ENCODE measurements at regions not wholly inside any gene's neighbourhood (a gene's known extent, or its start where the extent isn't known, plus 50 kb on each side); places are given as distances from the start of the nearest gene placed in this dataset.
A peak's percentile ranks its signal among the peaks of the same experiment; 100 is the strongest.

- DNase-seq (ENCODE audit: low spot score), result no peak
Observed at GRCh38 chr1:113219377-113219776, 146.4 kb downstream of the LRIG2 start.

GRCh38 chr1:113219828-113220227 is 146.8 kb downstream of the LRIG2 start:
- DNase-seq (ENCODE audit: low spot score), result no peak

- DNase-seq (ENCODE audit: low spot score), result no peak
Observed at GRCh38 chr1:113223040-113223439, 150.0 kb downstream of the LRIG2 start.

GRCh38 chr1:113223546-113223945 is 150.5 kb downstream of the LRIG2 start:
- no peak for DNase-seq (ENCODE audit: low spot score)

GRCh38 chr1:113226148-113226547 is 153.2 kb downstream of the LRIG2 start:
- DNase-seq (ENCODE audit: low spot score), result peak; percentile 35

GRCh38 chr1:113231866-113232265 is 158.4 kb upstream of the MAGI3 start:
- DNase-seq (ENCODE audit: low spot score), result no peak

GRCh38 chr1:113233441-113233840 is 156.9 kb upstream of the MAGI3 start:
- no peak for DNase-seq (ENCODE audit: low spot score)

GRCh38 chr1:113241237-113241636 is 149.1 kb upstream of the MAGI3 start:
- DNase-seq (ENCODE audit: low spot score), result no peak

- DNase-seq (ENCODE audit: low spot score), result no peak
Observed at GRCh38 chr1:113242481-113242880, 147.8 kb upstream of the MAGI3 start.

GRCh38 chr1:113243529-113243928 is 146.8 kb upstream of the MAGI3 start:
- DNase-seq (ENCODE audit: low spot score), result no peak

GRCh38 chr1:113244112-113244820 is 146.0 kb upstream of the MAGI3 start:
- DNase-seq (ENCODE audit: low spot score), result no peak

- no peak for DNase-seq (ENCODE audit: low spot score)
Observed at GRCh38 chr1:113245252-113245651, 145.1 kb upstream of the MAGI3 start.

- DNase-seq (ENCODE audit: low spot score), result no peak
Observed at GRCh38 chr1:113246929-113247328, 143.4 kb upstream of the MAGI3 start.

GRCh38 chr1:113247355-113247754 is 143.0 kb upstream of the MAGI3 start:
- DNase-seq (ENCODE audit: low spot score), result no peak

- DNase-seq (ENCODE audit: low spot score), result no peak
Observed at GRCh38 chr1:113247782-113248181, 142.5 kb upstream of the MAGI3 start.

GRCh38 chr1:113248494-113248893 is 141.8 kb upstream of the MAGI3 start:
- no peak for DNase-seq (ENCODE audit: low spot score)

GRCh38 chr1:113250161-113250560 is 140.2 kb upstream of the MAGI3 start:
- DNase-seq (ENCODE audit: low spot score), result no peak

- no peak for DNase-seq (ENCODE audit: low spot score)
Observed at GRCh38 chr1:113252166-113252565, 138.1 kb upstream of the MAGI3 start.

GRCh38 chr1:113253187-113253586 is 137.1 kb upstream of the MAGI3 start:
- DNase-seq (ENCODE audit: low spot score), result no peak

- no peak for DNase-seq (ENCODE audit: low spot score)
Observed at GRCh38 chr1:113253590-113253989, 136.7 kb upstream of the MAGI3 start.

GRCh38 chr1:113255038-113255719 is 135.1 kb upstream of the MAGI3 start:
- DNase-seq (ENCODE audit: low spot score), result no peak

- peak; percentile 61 for DNase-seq (ENCODE audit: low spot score)
Observed at GRCh38 chr1:113255720-113256347, 134.5 kb upstream of the MAGI3 start.

GRCh38 chr1:113256348-113256729 is 134.0 kb upstream of the MAGI3 start:
- DNase-seq (ENCODE audit: low spot score), result no peak

Data from ureter (tissue), 1 donor.